ENCODE measurements at regions not wholly inside any gene's neighbourhood (a gene's known extent, or its start where the extent isn't known, plus 50 kb on each side); places are given as distances from the start of the nearest gene placed in this dataset.

DNA sequence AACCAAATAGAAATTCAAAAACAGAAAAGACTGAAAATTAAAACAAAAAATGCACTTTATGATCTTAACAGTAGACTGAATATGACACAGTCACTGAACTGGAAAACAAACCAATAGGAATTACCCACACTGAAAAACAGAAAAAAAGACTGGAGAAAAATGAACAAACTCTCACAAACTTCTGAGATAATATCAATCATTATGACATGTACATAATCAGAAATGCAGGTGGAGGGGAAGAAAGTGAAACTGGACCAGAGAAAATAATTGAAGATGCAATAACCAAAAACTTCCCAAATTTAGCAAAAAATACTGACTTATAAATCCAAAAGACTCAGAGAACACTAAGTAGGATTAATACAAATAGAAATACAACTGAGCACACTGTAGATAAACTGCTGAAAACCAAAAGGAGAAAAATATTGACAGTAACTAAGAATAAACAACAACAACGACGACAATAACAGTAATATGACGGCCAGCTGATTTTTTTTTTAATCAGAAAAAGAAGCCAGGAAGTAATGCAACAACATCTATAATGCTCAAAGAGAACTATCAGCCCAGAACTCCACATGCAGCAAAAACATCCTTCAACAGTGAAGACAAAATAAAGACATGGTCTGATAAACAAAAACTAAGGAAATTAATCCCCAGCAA, 108.1 kb downstream of the ZFAND4 start:
- TF ChIP-seq, protein P1, sequence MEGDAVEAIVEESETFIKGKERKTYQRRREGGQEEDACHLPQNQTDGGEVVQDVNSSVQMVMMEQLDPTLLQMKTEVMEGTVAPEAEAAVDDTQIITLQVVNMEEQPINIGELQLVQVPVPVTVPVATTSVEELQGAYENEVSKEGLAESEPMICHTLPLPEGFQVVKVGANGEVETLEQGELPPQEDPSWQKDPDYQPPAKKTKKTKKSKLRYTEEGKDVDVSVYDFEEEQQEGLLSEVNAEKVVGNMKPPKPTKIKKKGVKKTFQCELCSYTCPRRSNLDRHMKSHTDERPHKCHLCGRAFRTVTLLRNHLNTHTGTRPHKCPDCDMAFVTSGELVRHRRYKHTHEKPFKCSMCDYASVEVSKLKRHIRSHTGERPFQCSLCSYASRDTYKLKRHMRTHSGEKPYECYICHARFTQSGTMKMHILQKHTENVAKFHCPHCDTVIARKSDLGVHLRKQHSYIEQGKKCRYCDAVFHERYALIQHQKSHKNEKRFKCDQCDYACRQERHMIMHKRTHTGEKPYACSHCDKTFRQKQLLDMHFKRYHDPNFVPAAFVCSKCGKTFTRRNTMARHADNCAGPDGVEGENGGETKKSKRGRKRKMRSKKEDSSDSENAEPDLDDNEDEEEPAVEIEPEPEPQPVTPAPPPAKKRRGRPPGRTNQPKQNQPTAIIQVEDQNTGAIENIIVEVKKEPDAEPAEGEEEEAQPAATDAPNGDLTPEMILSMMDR (IDR thresholded peaks at IDR 0.05) = no peak
- no peak overlapping the region for H3K4me3 ChIP-seq
- DNase-seq = no peak
- ATAC-seq = no peak
- no peaks in the 10 kb centered on the region for H3K36me3 ChIP-seq (ENCODE audit: low read depth)
- intact Hi-C loops (cut with DNase I, micrococcal nuclease) = no loop called here
- H3K4me1 ChIP-seq (ENCODE audit: low read depth) = no peaks in the 10 kb centered on the region
- H3K9me3 ChIP-seq = peaks cover 8% of the 10 kb centered on the region

DNA sequence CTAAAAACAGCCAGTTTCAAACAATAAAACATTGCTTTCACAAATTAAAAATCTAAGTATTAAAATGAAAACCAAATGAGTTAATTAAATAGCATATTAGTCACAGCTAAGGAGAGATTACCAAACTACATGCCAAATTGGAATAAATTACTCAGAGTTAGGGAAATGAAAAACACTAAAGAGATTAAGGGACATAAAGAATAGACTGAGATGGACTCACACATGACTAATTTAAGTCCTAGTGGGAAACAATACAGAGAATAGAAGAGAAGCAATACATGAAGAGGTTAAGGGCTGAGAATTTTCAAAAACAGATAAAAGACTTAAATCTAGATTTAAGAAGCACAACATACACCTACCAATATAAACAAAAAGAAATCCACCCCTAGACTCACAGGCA, 110.6 kb downstream of the ZFAND4 start:
- H3K36me3 ChIP-seq (ENCODE audit: low read depth) = no peaks in the 10 kb centered on the region
- peaks cover 8% of the 10 kb centered on the region for H3K9me3 ChIP-seq
- TF ChIP-seq, protein P1 (IDR thresholded peaks at IDR 0.05) = no peak
- DNase-seq (no peak), ATAC-seq (no peak)
- no peaks in the 10 kb centered on the region for H3K4me1 ChIP-seq (ENCODE audit: low read depth)
- intact Hi-C loops (cut with DNase I, micrococcal nuclease) = no loop called here
- H3K4me3 ChIP-seq = no peak overlapping the region

DNA sequence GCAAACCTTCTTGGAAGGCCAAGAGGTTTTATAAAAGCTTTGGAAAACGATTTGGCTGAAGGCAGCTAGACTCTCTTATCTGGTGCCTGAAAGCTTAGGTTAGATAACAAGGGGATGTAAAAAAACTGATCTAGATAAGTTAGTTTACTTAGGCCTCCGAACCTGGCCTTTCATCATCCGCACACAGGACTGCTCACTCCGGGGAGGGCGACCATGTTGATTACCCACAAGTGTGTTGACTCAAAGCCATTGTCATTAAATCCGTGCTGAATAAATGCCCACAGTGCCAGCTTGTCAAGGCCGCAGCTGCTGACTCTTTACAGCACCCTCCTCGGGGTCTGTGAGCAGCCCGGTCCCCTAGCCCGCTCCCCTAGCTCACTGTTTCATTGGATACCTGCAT, 112.3 kb downstream of the ZFAND4 start:
- DNase-seq (no peak), ATAC-seq (peak; percentile 39)
- Histone ChIP-seq H3K9me3 (peaks cover 8% of the 10 kb centered on the region), H3K36me3 (ENCODE audit: low read depth) (no peaks in the 10 kb centered on the region), H3K4me3 (no peak overlapping the region), H3K4me1 (ENCODE audit: low read depth) (no peaks in the 10 kb centered on the region)
- TF ChIP-seq, protein P1 (IDR thresholded peaks at IDR 0.05) = no peak
- intact Hi-C loops (cut with DNase I, micrococcal nuclease) = no loop called here

DNA sequence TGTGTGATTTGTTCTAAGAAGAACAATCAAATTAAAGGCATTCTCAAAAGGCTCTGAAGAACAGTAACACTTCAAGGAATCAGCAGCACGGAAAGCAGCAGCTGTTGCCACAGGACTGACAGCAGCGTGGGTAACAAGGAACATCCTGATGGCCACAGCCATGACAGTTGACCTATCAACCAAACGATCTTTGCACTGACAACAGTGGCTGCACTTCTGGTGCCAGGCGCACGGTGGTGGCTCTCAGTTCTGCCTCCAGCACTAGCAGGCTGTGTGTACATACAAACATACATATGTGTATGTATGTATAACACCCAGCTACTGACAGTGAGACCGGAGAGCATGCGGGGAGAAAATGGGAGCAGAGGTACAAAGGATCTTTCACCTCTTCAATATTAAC, 114.1 kb downstream of the ZFAND4 start:
- Histone ChIP-seq H3K9me3 (peaks cover 8% of the 10 kb centered on the region), H3K36me3 (ENCODE audit: low read depth) (no peaks in the 10 kb centered on the region), H3K4me1 (ENCODE audit: low read depth) (no peaks in the 10 kb centered on the region), H3K4me3 (no peak overlapping the region)
- intact Hi-C loops (cut with DNase I, micrococcal nuclease) = no loop called here
- DNase-seq (no peak), ATAC-seq (no peak)
- TF ChIP-seq, protein P1 (IDR thresholded peaks at IDR 0.05) = no peak

DNA sequence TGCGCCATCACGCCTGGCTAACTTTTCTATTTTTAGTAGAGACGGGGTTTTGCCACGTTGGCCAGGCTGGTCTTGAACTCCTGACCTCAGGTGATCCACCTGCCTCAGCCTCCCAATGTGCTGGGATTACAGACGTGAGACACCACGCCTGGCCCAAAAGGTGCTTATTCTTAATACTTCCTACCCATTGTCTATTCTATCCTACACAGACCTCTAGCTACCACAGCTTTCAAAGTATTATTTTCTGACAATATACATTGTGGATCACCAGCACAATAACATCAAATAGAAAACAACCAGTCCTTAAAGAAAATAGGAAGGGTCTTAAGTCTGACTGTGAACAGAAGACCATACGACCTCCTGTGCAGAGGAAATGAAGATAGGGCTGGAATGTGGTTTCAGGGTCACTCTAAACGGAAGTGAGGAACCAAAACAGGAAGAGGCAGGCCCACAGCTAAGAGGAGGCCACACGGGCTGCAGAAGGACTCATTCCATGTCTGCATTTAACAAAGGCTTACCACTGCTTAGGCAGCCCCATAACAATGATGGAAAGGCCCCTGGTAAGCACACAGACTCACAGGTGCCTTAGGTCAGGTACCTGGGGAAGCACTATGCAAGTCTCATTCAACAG, 115.2 kb downstream of the ZFAND4 start:
- DNase-seq = peak in 1 of 3 donors; percentile 14
- Histone ChIP-seq H3K4me1 (ENCODE audit: low read depth) (no peaks in the 10 kb centered on the region), H3K9me3 (peaks cover 8% of the 10 kb centered on the region), H3K4me3 (no peak overlapping the region), H3K36me3 (ENCODE audit: low read depth) (no peaks in the 10 kb centered on the region)
- intact Hi-C loops (cut with DNase I, micrococcal nuclease) = no loop called here
- ATAC-seq = peak; percentile 55
- TF ChIP-seq, protein P1 (IDR thresholded peaks at IDR 0.05) = no peak
